ENCODE measurements at regions not wholly inside any gene's neighbourhood (a gene's known extent, or its start where the extent isn't known, plus 50 kb on each side); places are given as distances from the start of the nearest gene placed in this dataset.

DNA sequence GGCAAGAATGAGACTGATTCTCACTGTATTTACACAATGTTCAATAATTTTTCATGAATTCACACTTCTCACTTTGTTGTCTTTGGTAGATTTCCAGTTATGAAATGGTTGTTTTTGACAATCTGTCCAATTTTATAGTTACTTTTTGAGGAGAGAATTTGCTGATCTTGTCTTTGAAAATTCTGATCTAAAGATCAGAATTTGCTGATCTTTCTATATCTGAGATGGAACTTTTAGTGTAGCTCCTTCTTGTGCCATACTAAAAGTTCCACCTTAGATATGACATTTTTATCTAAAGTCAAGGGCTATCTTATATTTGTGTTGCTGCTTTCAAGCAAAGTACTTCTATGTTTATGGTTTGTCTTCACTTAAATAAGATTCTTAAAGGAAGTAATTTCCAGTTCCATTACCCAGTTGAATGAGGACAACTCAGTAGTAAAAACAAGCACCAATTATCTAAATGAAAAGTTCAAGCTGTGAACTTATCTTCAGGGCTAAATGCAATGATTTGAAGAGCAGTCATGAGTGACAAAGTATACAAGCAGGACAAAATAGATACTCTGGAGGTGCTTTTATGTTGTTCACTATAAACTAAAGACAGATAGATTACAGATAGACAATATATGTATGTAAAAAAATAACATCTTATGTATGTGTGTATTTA lies 76.4 kb upstream of the FOXG1 start:
- in situ Hi-C loops (cut with MboI; ENCODE audit: low pct_ligation_motif_present in 1 of 4, low pct_unique_long_range_greater_than_20kb in 1 of 4, low sequenced_read_pairs in 3 of 4): no loop called here
- TF ChIP-seq POLR2AphosphoS5 (IDR thresholded peaks at IDR 0.05) (no peak), EP300 (IDR thresholded peaks at IDR 0.05; ENCODE audit: low read depth) (no peak), POLR2A (IDR thresholded peaks at IDR 0.05) (no peak)
- TF ChIP-seq, protein P1, sequence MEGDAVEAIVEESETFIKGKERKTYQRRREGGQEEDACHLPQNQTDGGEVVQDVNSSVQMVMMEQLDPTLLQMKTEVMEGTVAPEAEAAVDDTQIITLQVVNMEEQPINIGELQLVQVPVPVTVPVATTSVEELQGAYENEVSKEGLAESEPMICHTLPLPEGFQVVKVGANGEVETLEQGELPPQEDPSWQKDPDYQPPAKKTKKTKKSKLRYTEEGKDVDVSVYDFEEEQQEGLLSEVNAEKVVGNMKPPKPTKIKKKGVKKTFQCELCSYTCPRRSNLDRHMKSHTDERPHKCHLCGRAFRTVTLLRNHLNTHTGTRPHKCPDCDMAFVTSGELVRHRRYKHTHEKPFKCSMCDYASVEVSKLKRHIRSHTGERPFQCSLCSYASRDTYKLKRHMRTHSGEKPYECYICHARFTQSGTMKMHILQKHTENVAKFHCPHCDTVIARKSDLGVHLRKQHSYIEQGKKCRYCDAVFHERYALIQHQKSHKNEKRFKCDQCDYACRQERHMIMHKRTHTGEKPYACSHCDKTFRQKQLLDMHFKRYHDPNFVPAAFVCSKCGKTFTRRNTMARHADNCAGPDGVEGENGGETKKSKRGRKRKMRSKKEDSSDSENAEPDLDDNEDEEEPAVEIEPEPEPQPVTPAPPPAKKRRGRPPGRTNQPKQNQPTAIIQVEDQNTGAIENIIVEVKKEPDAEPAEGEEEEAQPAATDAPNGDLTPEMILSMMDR (IDR thresholded peaks at IDR 0.05): no peak
- H3K27ac ChIP-seq: no peak overlapping the region
- no peak overlapping the region for H3K4me3 ChIP-seq
- H3K36me3 ChIP-seq: no peaks in the 10 kb centered on the region
- DNase-seq: no peak
- intact Hi-C loops (cut with DNase I; ENCODE audit: low total_unique reads): no loop called here
- no peaks in the 10 kb centered on the region for H3K4me1 ChIP-seq
- no peaks in the 10 kb centered on the region for H3K27me3 ChIP-seq
- no peaks in the 10 kb centered on the region for H3K9me3 ChIP-seq

DNA sequence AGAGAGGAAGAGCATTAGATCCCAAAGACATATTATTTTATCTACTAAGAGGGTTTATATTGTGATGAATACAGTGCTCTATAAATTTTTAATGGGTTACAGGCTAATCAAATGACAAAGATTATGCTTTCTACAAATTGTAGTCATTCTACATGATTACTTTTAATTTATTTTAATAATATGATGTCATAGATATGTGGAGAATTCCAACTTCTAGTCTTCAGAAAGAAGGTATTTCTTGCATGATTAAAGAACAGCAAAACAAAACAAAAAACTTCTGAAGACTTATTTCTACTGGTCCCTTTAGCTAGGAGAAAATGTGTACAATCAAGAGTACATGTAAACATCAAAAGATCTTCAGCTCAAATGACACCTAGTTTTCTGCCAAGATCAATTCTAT lies 71.5 kb upstream of the FOXG1 start:
- H3K4me3 ChIP-seq: no peak overlapping the region
- intact Hi-C loops (cut with DNase I; ENCODE audit: low total_unique reads): no loop called here
- DNase-seq: no peak
- TF ChIP-seq, protein P1 (IDR thresholded peaks at IDR 0.05): no peak
- no peak for TF ChIP-seq EP300 (IDR thresholded peaks at IDR 0.05; ENCODE audit: low read depth)
- in situ Hi-C loops (cut with MboI; ENCODE audit: low pct_ligation_motif_present in 1 of 4, low pct_unique_long_range_greater_than_20kb in 1 of 4, low sequenced_read_pairs in 3 of 4): no loop called here
- no peaks in the 10 kb centered on the region for H3K36me3 ChIP-seq
- no peaks in the 10 kb centered on the region for H3K27me3 ChIP-seq
- no peak overlapping the region for H3K27ac ChIP-seq
- no peaks in the 10 kb centered on the region for H3K9me3 ChIP-seq
- no peaks in the 10 kb centered on the region for H3K4me1 ChIP-seq

DNA sequence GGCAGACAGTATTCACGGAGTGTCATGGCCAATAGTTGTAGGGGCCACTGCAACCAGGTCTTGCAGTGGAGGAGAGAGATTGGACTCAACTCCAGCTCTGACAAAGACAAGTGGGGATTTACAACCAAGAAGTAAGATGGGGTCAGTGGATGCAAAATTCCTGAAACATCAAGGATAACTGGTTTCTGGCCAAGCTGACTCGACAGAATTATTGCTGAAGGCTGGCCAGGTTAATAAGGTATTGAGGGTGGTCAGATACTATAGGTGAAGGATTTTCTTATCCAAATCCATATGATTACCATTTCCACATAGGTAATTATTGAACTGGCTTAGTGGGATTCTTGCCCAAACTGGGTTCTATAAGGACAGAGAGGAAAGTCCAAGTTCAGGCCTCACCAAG lies 64.9 kb upstream of the FOXG1 start:
- no peaks in the 10 kb centered on the region for H3K27me3 ChIP-seq
- no peaks in the 10 kb centered on the region for H3K4me1 ChIP-seq
- no peak overlapping the region for H3K4me3 ChIP-seq
- in situ Hi-C loops (cut with MboI; ENCODE audit: low pct_ligation_motif_present in 1 of 4, low pct_unique_long_range_greater_than_20kb in 1 of 4, low sequenced_read_pairs in 3 of 4) (no loop called here), intact Hi-C loops (cut with DNase I; ENCODE audit: low total_unique reads) (no loop called here)
- H3K36me3 ChIP-seq: no peaks in the 10 kb centered on the region
- no peak overlapping the region for H3K27ac ChIP-seq
- no peak for TF ChIP-seq EP300 (IDR thresholded peaks at IDR 0.05; ENCODE audit: low read depth)
- TF ChIP-seq POLR2A (IDR thresholded peaks at IDR 0.05): no peak
- TF ChIP-seq POLR2AphosphoS5 (IDR thresholded peaks at IDR 0.05): no peak
- TF ChIP-seq, protein P1 (IDR thresholded peaks at IDR 0.05): no peak
- DNase-seq: no peak
- WGBS, 2 donors (ENCODE audit: low coverage in 1 of 2): 74 to 77% methylated on average over 2 of the region's 2 CpGs
- H3K9me3 ChIP-seq: no peaks in the 10 kb centered on the region

DNA sequence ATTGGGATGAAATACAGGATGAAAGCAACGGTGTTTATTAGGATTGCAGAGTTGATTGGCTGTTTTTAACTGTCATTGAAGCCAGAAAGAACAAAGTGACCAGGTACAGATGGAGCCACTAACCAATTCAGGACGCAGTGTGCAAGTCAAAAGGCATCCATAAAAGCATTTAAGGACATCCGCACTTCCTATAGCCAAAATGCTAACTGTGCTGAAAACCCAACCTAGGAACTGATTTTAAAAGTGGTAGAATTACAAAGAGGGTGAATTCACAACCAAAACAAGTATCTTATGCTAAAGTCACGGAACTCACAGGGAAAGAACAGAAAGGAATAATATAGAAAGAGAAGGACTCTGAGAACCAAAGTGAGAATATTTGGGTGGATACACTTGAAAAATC lies 63.1 kb upstream of the FOXG1 start:
- Histone ChIP-seq H3K9me3 (no peaks in the 10 kb centered on the region), H3K4me1 (no peaks in the 10 kb centered on the region), H3K27ac (no peak overlapping the region), H3K27me3 (no peaks in the 10 kb centered on the region), H3K4me3 (no peak overlapping the region), H3K36me3 (no peaks in the 10 kb centered on the region)
- 66 to 72% methylated on average over 3 to 4 of the region's 4 CpGs for WGBS, 2 donors (ENCODE audit: low coverage in 1 of 2)
- intact Hi-C loops (cut with DNase I; ENCODE audit: low total_unique reads) (no loop called here), in situ Hi-C loops (cut with MboI; ENCODE audit: low pct_ligation_motif_present in 1 of 4, low pct_unique_long_range_greater_than_20kb in 1 of 4, low sequenced_read_pairs in 3 of 4) (no loop called here)
- TF ChIP-seq EP300 (IDR thresholded peaks at IDR 0.05; ENCODE audit: low read depth) (no peak), POLR2AphosphoS5 (IDR thresholded peaks at IDR 0.05) (no peak), POLR2A (IDR thresholded peaks at IDR 0.05) (no peak)
- TF ChIP-seq, protein P1 (IDR thresholded peaks at IDR 0.05): no peak
- no peak for DNase-seq
